Activated T-helper 1 cell treated with Interleukin-2 at 50 U/mL for 16 hours (primary cell): ENCODE measurements at regions not wholly inside any gene's neighbourhood (a gene's known extent, or its start where the extent isn't known, plus 50 kb on each side); places are given as distances from the start of the nearest gene placed in this dataset.
"Not testable (repeated sequence)": the region's sequence is repeated elsewhere in the genome, so short reads cannot be mapped to it uniquely, and the experiment has no call there.

Experiments
- DNase-seq: peaks from one replicate; pipeline ENCODE4 v3.0.0-alpha.2; 2020; ENCODE audit warnings: low read depth

GRCh38 chr9:81344366-81344765, 345.0 kb downstream of the TLE1 start:
- no peak for DNase-seq

DNA sequence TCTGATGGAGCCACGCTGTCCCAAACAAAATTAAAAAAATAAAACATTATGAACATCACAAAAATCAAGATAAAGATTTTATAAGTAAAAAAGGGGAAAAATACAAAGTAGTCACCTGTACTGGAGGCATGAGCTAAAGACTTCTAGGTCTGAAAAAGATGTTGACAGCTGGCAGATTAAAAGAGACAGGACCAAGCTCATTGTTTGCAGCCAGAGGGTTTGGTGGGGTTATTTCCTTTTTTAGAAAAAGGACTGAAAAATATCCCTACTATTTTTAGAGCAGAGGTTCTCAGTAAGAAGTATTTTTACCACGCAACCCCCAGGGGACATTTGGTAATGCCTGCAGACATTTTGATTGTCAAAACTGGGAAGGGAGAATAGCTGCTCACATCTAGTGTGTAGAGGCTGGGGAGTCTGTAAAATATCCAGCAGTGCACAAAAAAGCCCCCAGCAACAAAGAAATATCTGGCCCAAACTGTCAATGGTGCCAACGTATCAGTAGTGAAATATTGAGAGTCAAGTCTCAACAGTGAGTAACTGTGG, 353.4 kb downstream of the TLE1 start:
- no peak for DNase-seq

- DNase-seq = no peak
Observed at GRCh38 chr9:81321551-81321950, 367.8 kb downstream of the TLE1 start.

DNA sequence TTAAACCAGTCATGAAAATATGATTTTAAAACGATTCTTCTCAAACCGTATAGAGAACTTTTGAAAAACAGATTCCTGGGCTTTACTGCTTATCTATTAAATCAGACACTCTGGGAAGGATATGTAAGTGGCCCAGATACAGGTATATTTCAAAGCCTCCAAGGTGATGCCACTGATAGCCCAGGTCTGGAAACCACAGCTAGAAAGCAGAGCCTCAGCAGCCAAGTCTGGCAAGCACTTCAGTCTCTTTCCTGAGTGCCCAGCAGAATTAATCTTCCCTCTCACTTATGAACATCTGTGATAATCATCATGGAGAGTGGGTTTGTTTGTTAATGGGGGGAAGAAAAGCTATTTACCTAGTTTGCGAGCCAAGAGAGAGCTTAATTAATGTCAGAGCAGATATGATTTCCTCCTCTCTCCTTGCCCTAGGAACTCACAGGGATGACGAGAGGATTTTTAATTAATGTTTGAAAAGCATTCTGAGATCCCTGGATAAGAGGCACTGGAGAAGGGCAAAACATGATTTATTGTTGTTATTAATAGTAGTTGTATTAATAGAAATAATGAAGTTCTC, 368.4 kb downstream of the TLE1 start:
- DNase-seq = no peak

DNA sequence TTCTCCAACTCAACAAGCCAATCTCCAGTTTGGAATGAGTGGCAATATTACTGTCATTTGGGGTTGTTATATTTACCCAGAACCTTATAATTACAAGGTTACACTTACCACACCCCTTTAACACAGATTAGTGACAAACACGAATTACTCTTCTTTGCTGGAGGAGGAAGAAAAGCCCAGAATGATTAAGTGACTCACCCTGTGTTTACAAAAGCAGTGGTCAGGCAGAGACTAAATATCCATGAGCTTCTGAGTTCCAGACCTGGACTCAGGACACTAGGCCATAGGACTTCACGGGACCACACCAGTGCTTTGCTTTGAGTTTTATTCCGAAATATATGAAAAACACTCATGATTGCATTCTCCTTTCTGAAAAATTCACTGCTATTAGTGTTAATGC, 370.8 kb downstream of the TLE1 start:
- no peak for DNase-seq

DNA sequence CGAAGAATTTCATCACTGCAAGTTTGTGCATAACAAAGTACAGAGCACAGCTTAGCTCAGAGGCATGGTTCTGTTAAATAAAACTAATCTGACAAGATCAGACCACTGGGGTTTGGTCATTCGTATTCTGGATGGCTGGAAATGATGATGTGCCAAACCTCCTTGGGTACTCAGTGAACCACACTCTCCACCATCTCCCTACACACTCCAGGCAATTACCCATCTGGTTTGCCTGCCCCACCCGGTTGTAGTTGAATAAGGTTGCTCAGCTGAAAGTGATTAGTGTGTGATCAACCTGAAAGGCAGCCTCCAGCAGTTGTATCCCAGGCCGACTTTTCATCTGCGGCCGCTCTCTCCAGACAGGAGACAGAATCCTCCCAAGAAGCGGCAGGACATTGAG, 371.4 kb downstream of the TLE1 start:
- DNase-seq = no peak

DNA sequence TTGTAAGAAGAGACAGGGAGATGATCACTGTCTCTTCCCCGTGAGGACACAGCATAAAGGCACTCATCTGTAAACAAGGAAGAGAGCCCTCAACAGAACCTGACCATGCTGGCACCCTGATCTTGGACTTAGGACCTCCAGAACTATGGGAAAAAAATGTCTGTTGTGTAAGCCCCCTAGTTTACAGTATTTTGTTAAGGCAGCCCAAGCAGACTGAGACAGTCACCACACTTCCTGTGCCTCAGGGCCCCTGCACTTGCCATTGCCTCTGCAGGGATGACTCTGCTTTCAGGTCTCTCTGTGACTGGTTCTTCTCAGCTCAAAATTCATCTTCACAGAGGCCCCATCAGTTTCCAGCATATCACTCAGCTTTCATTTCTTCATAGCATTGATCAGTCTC, 372.1 kb downstream of the TLE1 start:
- DNase-seq = no peak

GRCh38 chr9:81314490-81314889, 374.9 kb downstream of the TLE1 start:
- DNase-seq = no peak

GRCh38 chr9:81313877-81314276, 375.5 kb downstream of the TLE1 start:
- DNase-seq = no peak

GRCh38 chr9:81312346-81312745, 377.0 kb downstream of the TLE1 start:
- no peak for DNase-seq

DNA sequence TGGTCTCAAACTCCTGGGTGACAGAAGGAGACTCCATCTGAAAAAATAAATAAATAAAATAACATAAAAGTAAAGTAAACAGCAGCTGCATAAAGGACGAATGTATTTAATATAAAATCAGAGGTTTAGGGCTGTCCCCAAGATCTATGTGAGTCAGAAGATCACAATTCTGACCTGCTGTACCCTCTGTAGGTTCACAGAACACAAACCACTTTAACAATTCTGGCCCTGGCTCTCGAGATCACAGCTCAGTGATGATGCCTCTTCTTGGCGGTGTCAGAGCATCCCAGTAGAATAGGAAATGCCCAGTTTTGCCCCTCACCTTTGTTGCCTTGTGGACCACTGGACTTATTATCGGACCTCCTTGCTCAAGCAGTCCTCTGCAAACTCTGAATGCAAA, 380.9 kb downstream of the TLE1 start:
- DNase-seq = no peak

- not testable (repeated sequence) for DNase-seq
Observed at GRCh38 chr9:81307791-81308190, 381.6 kb downstream of the TLE1 start.

- DNase-seq = no peak
Observed at GRCh38 chr9:81305561-81306182, 383.7 kb downstream of the TLE1 start.

DNA sequence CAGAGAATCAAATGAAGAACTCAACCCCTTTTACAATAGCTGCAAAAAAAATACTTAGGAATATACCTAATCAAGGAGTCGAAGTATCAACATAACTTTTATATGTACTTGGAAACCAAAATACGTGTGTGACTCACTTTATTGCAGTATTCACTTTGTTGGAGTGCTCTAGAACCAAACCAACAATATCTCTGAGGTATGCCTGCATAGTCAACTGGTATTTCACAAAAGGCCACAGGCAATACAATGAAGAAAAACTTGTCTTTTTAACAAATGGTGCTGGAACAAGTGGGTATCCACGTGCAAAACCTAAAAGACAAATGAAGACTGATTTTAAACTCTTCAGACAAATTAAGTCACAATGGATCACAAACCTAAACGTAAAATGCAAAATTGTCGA, 385.7 kb downstream of the TLE1 start:
- DNase-seq = no peak

DNA sequence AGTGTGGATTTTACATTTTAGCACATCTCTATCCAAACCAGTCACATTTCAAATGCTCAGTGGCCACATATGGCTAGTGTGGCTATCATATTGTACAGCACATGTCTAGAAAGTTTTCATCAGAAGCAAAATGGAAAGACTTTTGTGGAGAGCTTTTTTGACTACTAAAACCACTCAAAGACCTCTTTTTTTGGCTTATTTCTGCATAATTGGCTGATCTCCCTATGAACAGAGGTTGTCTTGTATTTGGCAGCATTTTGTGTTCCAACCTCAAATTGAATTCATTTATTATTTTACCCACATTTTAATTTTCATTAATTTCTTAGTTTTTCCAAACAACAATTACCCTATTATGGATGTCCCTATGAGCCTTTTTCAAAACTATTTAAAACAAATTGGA, 395.7 kb downstream of the TLE1 start:
- no peak for DNase-seq

- DNase-seq = no peak
Observed at GRCh38 chr9:81292056-81292805, 397.1 kb downstream of the TLE1 start.

DNA sequence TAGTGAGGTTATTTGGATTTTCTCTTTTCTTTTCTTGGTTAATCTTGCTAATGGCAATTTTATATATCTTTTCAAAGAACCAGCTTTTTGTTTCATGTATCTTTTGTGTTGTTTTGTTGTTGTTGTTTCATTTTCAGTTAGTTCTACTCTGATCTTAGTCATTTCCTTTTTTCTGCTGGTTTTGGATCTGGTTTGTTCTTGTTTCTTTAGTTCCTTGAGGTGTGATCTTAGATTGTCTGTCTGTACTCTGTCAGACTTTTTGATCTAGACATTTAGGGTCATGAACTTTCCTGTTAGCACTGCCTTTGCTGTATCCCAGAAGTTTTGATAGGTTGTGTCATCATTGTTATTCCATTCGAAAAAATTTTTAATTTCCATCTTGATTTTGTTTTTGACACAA, 399.7 kb downstream of the TLE1 start:
- DNase-seq = no peak

DNA sequence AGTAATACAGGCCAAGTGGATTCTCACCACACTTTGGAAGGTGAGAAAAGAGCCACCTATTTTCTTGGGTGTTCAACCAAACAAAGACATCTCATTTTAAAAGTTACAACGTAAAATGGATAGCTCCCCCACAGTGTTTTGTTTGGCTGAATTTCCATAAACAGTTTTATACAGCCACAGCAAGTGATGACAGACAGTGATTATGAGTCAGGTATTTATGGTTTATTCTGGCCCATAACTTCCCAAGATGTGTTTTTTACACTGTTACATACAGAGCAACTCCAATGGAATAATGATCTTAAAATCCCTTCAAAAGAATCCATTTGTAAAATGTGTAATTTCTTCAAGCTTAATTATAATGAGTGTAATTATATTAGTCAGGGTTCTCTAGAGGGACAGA, 421.3 kb downstream of the TLE1 start:
- DNase-seq = no peak

DNA sequence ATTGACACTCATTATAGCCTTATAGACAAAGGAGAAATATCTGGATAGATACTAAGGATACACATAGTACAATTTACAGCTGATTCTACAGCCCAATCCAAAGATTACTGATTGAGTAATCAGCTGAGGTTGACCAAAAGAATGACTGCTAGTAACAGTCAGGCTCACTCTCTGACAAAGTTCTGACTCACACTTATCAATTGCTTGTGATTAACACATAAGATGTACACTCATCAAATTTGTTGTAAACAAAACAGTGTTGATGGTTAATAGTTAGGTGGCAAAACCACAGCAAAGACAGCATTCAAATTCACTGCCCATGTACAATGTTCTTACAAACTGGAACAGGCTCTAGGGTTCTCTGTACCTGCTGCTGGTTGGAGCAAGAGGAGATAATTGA, 422.7 kb downstream of the TLE1 start:
- DNase-seq = no peak

DNA sequence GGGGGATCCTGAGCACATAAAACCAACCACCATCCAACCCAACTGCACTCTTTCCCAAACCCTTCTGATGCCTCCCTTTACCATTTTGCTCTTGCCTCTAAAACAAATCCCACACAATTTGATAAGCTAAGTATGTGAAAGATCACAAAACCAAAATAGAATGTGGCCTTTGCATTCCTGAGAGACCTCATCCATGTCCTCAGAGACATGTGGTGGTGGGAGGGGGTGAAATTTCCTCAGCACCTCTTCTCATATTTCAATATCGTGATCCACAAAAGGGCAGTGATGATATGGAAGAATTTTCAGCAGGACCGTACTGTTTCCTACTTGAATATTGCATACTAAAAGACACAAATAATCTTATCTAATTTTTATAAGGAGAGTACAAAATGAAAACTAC, 423.3 kb downstream of the TLE1 start:
- no peak for DNase-seq

DNA sequence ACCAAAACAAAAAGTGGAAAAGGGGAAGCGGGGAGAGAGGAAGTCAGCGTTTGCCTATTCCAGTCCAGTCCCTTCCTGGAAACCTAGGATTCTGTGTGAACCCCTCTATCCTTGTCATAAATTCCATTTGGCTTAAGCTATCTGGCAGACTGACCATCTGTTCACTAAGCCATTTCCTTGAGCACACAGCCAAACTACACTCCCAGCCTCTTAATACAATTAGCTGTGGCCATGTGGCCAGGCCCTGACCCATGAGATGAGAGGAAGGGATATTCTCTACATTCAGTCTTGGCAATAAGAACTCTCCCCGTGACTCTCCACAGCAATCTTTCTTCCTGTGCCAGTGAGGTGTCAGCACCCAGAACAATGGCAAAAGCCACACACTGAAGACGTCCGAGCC, 424.8 kb downstream of the TLE1 start:
- no peak for DNase-seq

DNA sequence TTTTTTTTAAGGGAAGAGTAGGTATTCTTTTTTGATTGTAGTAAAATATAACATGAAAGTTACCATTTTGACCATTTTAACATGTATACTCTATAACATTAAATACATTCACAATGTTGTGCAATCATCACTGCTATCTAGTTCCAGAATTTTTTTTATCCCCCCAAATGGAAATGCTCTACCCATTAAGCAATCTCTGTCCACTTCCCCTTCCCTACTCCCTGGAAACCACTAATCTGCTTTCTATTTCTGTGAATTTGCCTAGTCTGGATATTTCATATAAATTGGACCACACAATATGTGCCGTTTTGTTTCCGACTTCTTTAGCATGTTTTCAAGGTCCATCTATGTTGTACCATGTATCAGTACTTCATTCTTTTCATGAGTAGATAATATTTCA, 429.5 kb downstream of the TLE1 start:
- DNase-seq = no peak

DNA sequence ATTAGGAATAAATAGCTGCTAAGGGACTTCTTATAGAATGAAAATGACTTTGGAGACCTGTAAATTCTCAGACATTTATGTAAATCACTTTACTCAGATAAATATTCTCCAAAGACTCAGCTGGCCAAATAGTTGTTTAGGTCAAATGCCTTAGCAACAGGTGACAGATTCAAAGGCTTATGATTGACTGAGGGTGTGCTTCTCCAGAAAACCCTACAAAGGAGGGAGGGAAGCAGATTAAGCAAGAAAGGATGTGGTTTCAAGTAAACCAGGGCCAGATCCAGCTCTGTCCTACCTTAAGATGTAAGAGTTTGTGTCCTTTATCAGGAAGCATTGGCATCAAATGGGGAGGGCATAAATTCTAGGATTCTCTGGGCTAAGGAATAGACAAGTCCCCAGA, 433.0 kb downstream of the TLE1 start:
- DNase-seq = no peak
